ENCODE measurements at regions not wholly inside any gene's neighbourhood (a gene's known extent, or its start where the extent isn't known, plus 50 kb on each side); places are given as distances from the start of the nearest gene placed in this dataset.
"Not testable (repeated sequence)": the region's sequence is repeated elsewhere in the genome, so short reads cannot be mapped to it uniquely, and the experiment has no call there.

GRCh38 chr3:27599741-27600140 lies 115.6 kb upstream of the SLC4A7 start:
- WGBS, 3 donors: 74 to 95% (median 91%) methylated on average over 7 of the region's 7 CpGs
- not testable (repeated sequence) for H3K27ac ChIP-seq (ENCODE audit: low read depth, low read length)

GRCh38 chr3:27596921-27597320 lies 112.7 kb upstream of the SLC4A7 start:
- no peak overlapping the region for H3K27ac ChIP-seq (ENCODE audit: low read depth, low read length)
- 52 to 66% (median 53%) methylated on average over 1 of the region's 1 CpG for WGBS, 3 donors

- 7 to 17% (median 11%) methylated on average over 3 of the region's 3 CpGs for WGBS, 3 donors
- H3K27ac ChIP-seq (ENCODE audit: low read depth, low read length): no peak overlapping the region
These were observed 112.2 kb upstream of the SLC4A7 start for GRCh38 chr3:27596334-27596841.

- H3K27ac ChIP-seq (ENCODE audit: low read depth, low read length): no peak overlapping the region
- WGBS, 3 donors: 38 to 69% (median 44%) methylated on average over 1 of the region's 1 CpG
These were observed 110.0 kb upstream of the SLC4A7 start for GRCh38 chr3:27594096-27594690.

- H3K27ac ChIP-seq (ENCODE audit: low read depth, low read length): no peak overlapping the region
- 80 to 92% (median 83%) methylated on average over 2 of the region's 2 CpGs for WGBS, 3 donors
These were observed 109.0 kb upstream of the SLC4A7 start for GRCh38 chr3:27593173-27593572.

- H3K27ac ChIP-seq (ENCODE audit: low read depth, low read length): no peak overlapping the region
- WGBS, 3 donors: 36 to 38% (median 38%) methylated on average over 7 of the region's 7 CpGs
These were observed 107.4 kb upstream of the SLC4A7 start for GRCh38 chr3:27591312-27592210.

- no peak overlapping the region for H3K27ac ChIP-seq (ENCODE audit: low read depth, low read length)
- WGBS, 3 donors: 7 to 36% (median 12%) methylated on average over 5 of the region's 5 CpGs
These were observed 106.5 kb upstream of the SLC4A7 start for GRCh38 chr3:27590437-27591298.

GRCh38 chr3:27589795-27590194 lies 105.6 kb upstream of the SLC4A7 start:
- H3K27ac ChIP-seq (ENCODE audit: low read depth, low read length): no peak overlapping the region
- WGBS, 3 donors: 60 to 78% (median 76%) methylated on average over 1 of the region's 1 CpG

- no peak overlapping the region for H3K27ac ChIP-seq (ENCODE audit: low read depth, low read length)
- 56 to 68% (median 59%) methylated on average over 3 of the region's 3 CpGs for WGBS, 3 donors
These were observed 101.2 kb upstream of the SLC4A7 start for GRCh38 chr3:27585429-27585828.

- 51 to 58% (median 53%) methylated on average over 2 of the region's 2 CpGs for WGBS, 3 donors
- H3K27ac ChIP-seq (ENCODE audit: low read depth, low read length): no peak overlapping the region
These were observed 100.7 kb upstream of the SLC4A7 start for GRCh38 chr3:27584874-27585273.

- WGBS, 3 donors: 78 to 87% (median 81%) methylated on average over 3 of the region's 3 CpGs
- no peak overlapping the region for H3K27ac ChIP-seq (ENCODE audit: low read depth, low read length)
These were observed 97.7 kb upstream of the SLC4A7 start for GRCh38 chr3:27581852-27582251.

GRCh38 chr3:27578032-27578431 lies 93.8 kb upstream of the SLC4A7 start:
- no peak overlapping the region for H3K27ac ChIP-seq (ENCODE audit: low read depth, low read length)
- WGBS, 3 donors: 91 to 95% (median 94%) methylated on average over 1 of the region's 1 CpG

- WGBS, 3 donors: 62 to 93% (median 64%) methylated on average over 5 of the region's 5 CpGs
- H3K27ac ChIP-seq (ENCODE audit: low read depth, low read length): no peak overlapping the region
These were observed 93.3 kb upstream of the SLC4A7 start for GRCh38 chr3:27577504-27577903.

GRCh38 chr3:27576171-27576570 lies 92.0 kb upstream of the SLC4A7 start:
- 65 to 87% (median 87%) methylated on average over 3 of the region's 3 CpGs for WGBS, 3 donors
- no peak overlapping the region for H3K27ac ChIP-seq (ENCODE audit: low read depth, low read length)

GRCh38 chr3:27575499-27575898 lies 91.3 kb upstream of the SLC4A7 start:
- no peak overlapping the region for H3K27ac ChIP-seq (ENCODE audit: low read depth, low read length)

GRCh38 chr3:27574438-27574795 lies 90.2 kb upstream of the SLC4A7 start:
- H3K27ac ChIP-seq (ENCODE audit: low read depth, low read length): no peak overlapping the region
- WGBS, 3 donors: 82 to 96% (median 95%) methylated on average over 6 of the region's 6 CpGs

More at GRCh38 chr3:27575499-27575898, 91.3 kb upstream of the SLC4A7 start:
- 61 to 64% (median 62%) methylated on average over 3 of the region's 3 CpGs for WGBS, 3 donors

- no peak overlapping the region for H3K27ac ChIP-seq (ENCODE audit: low read depth, low read length)
- 72 to 90% (median 85%) methylated on average over 5 of the region's 5 CpGs for WGBS, 3 donors
These were observed 89.7 kb upstream of the SLC4A7 start for GRCh38 chr3:27573780-27574437.

- no peak overlapping the region for H3K27ac ChIP-seq (ENCODE audit: low read depth, low read length)
- 86 to 100% (median 98%) methylated on average over 3 of the region's 3 CpGs for WGBS, 3 donors
These were observed 89.0 kb upstream of the SLC4A7 start for GRCh38 chr3:27573138-27573537.
